ENCODE measurements at regions not wholly inside any gene's neighbourhood (a gene's known extent, or its start where the extent isn't known, plus 50 kb on each side); places are given as distances from the start of the nearest gene placed in this dataset.

DNA sequence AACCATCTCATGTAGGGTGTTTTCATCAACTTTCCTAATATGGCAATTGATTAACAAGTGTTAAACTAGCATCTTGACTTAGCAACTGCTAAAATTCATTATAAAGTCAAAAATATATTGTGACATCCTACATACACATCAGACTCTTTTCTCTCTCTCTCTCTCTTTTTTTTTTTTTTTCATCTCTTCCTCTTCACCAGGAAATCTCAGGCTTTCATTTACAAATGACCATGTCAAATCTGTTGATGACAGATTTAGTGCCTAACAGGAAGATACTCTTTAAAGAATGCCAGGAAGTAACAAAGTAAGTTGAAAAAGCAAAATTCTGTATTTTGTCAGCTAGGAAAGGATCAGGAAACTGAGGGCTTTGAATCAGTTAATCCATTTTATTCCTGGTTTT lies 365.5 kb downstream of the PCDH7 start:
- Histone ChIP-seq H3K27ac (no peak overlapping the region), H3K4me3 (no peak overlapping the region), H3K27me3 (no peaks in the 10 kb centered on the region), H3K36me3 (no peaks in the 10 kb centered on the region), H3K9me3 (no peaks in the 10 kb centered on the region), H3K4me1 (no peaks in the 10 kb centered on the region)
- TF ChIP-seq POLR2A (IDR thresholded peaks at IDR 0.05), result no peak
- no peak for TF ChIP-seq CTCF (IDR thresholded peaks at IDR 0.05 in 4 of 5, conservative IDR thresholded peaks at IDR 0.05 in 1 of 5)
- intact Hi-C loops (cut with DNase I; ENCODE audit: low total_unique reads), result no loop called here
- in situ Hi-C loops (cut with MboI; ENCODE audit: low sequenced_read_pairs in 4 of 4), result no loop called here
- no peak for DNase-seq
- no peak for ATAC-seq

- intact Hi-C loops (cut with DNase I; ENCODE audit: low total_unique reads) (no loop called here), in situ Hi-C loops (cut with MboI; ENCODE audit: low sequenced_read_pairs in 4 of 4) (no loop called here)
- Histone ChIP-seq H3K36me3 (no peaks in the 10 kb centered on the region), H3K27me3 (no peaks in the 10 kb centered on the region), H3K4me1 (no peaks in the 10 kb centered on the region), H3K4me3 (no peak overlapping the region), H3K9me3 (no peaks in the 10 kb centered on the region), H3K27ac (no peak overlapping the region)
- TF ChIP-seq CTCF (IDR thresholded peaks at IDR 0.05 in 4 of 5, conservative IDR thresholded peaks at IDR 0.05 in 1 of 5) (no peak), POLR2A (IDR thresholded peaks at IDR 0.05) (no peak)
- ATAC-seq (no peak), DNase-seq (no peak)
These were observed 366.7 kb downstream of the PCDH7 start for GRCh38 chr4:31086756-31087330.

- Histone ChIP-seq H3K4me1 (no peaks in the 10 kb centered on the region), H3K4me3 (no peak overlapping the region), H3K9me3 (no peaks in the 10 kb centered on the region), H3K36me3 (no peaks in the 10 kb centered on the region), H3K27ac (no peak overlapping the region), H3K27me3 (no peaks in the 10 kb centered on the region)
- intact Hi-C loops (cut with DNase I; ENCODE audit: low total_unique reads) (no loop called here), in situ Hi-C loops (cut with MboI; ENCODE audit: low sequenced_read_pairs in 4 of 4) (no loop called here)
- ATAC-seq (no peak), DNase-seq (no peak)
- TF ChIP-seq CTCF (IDR thresholded peaks at IDR 0.05 in 4 of 5, conservative IDR thresholded peaks at IDR 0.05 in 1 of 5), result no peak
- TF ChIP-seq POLR2A (IDR thresholded peaks at IDR 0.05), result no peak
These were observed 368.5 kb downstream of the PCDH7 start for GRCh38 chr4:31088600-31089230.

DNA sequence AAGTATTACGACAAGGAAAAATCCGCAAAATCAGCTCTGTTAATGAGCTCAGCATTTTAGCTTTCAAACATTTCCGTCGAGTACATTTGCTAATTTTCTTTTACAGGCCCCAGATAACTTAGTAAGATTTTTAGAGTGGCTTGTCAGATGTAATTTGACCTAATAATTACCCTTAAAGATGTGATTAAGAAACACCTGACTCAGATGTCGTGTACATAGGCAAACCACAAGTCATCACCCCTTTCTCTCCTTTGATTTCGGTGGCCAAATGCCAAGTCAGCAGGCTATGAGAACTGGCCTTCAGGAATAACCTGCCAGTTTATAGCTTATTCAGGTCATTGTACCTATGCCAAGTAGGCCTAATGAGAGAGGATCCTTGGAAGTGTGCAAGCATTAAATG lies 369.6 kb downstream of the PCDH7 start:
- intact Hi-C loops (cut with DNase I; ENCODE audit: low total_unique reads) (no loop called here), in situ Hi-C loops (cut with MboI; ENCODE audit: low sequenced_read_pairs in 4 of 4) (no loop called here)
- Histone ChIP-seq H3K9me3 (no peaks in the 10 kb centered on the region), H3K36me3 (no peaks in the 10 kb centered on the region), H3K27ac (no peak overlapping the region), H3K4me1 (no peaks in the 10 kb centered on the region), H3K27me3 (no peaks in the 10 kb centered on the region), H3K4me3 (no peak overlapping the region)
- DNase-seq (no peak), ATAC-seq (no peak)
- TF ChIP-seq POLR2A (IDR thresholded peaks at IDR 0.05) (no peak), CTCF (IDR thresholded peaks at IDR 0.05 in 4 of 5, conservative IDR thresholded peaks at IDR 0.05 in 1 of 5) (no peak)

GRCh38 chr4:31094474-31094873 lies 374.3 kb downstream of the PCDH7 start:
- no peaks in the 10 kb centered on the region for H3K36me3 ChIP-seq
- no peaks in the 10 kb centered on the region for H3K27me3 ChIP-seq
- in situ Hi-C loops (cut with MboI; ENCODE audit: low sequenced_read_pairs in 4 of 4), result no loop called here
- DNase-seq, result no peak
- no peak for ATAC-seq
- H3K9me3 ChIP-seq, result no peaks in the 10 kb centered on the region
- H3K4me1 ChIP-seq, result no peaks in the 10 kb centered on the region
- no peak overlapping the region for H3K4me3 ChIP-seq
- no peak overlapping the region for H3K27ac ChIP-seq
- TF ChIP-seq POLR2A (IDR thresholded peaks at IDR 0.05), result no peak
- no peak for TF ChIP-seq CTCF (IDR thresholded peaks at IDR 0.05 in 4 of 5, conservative IDR thresholded peaks at IDR 0.05 in 1 of 5)
- intact Hi-C loops (cut with DNase I; ENCODE audit: low total_unique reads), result no loop called here
